HAP-1 (cell line): ENCODE measurements at regions not wholly inside any gene's neighbourhood (a gene's known extent, or its start where the extent isn't known, plus 50 kb on each side); places are given as distances from the start of the nearest gene placed in this dataset.

Experiments used
- DNase-seq, 2 experiments: peaks; one replicate each; pipeline ENCODE4 v3.0.0-alpha.2; 2016 to 2020; ENCODE audit warnings: low spot score in 2 of 2
- H3K27me3 ChIP-seq: fragments of 250-450 bp; sonication (Bioruptor Pico); 2 replicates; pipeline ENCODE4 v1.5.1; 2020; ENCODE audit warnings: low read depth, mild to moderate bottlenecking, moderate library complexity
- H3K36me3 ChIP-seq: fragments of 250-450 bp; sonication (Bioruptor Pico); replicated peaks from 2 replicates; pipeline ENCODE4 v1.5.1; 2020; ENCODE audit warnings: mild to moderate bottlenecking
- H3K4me1 ChIP-seq: fragments of 250-450 bp; sonication (Bioruptor Pico); 2 replicates; pipeline ENCODE4 v1.5.1; 2020; ENCODE audit warnings: mild to moderate bottlenecking
- H3K4me3 ChIP-seq: fragments of 250-450 bp; sonication (Bioruptor Pico); 2 replicates; pipeline ENCODE4 v1.5.1; 2020; ENCODE audit warnings: mild to moderate bottlenecking, moderate library complexity
- H3K9me3 ChIP-seq: fragments of 250-450 bp; sonication (Bioruptor Pico); 2 replicates; pipeline ENCODE4 v1.5.1; 2020; ENCODE audit warnings: mild to moderate bottlenecking, moderate library complexity
- in situ Hi-C: fragments of 300-500 bp; cut with MboI; formaldehyde crosslinking; loops from 3 replicates; pipeline ENCODE4 v1.14.3; 2020; ENCODE audit warnings: low sequenced_read_pairs, inconsistent platforms, mixed read lengths

DNA sequence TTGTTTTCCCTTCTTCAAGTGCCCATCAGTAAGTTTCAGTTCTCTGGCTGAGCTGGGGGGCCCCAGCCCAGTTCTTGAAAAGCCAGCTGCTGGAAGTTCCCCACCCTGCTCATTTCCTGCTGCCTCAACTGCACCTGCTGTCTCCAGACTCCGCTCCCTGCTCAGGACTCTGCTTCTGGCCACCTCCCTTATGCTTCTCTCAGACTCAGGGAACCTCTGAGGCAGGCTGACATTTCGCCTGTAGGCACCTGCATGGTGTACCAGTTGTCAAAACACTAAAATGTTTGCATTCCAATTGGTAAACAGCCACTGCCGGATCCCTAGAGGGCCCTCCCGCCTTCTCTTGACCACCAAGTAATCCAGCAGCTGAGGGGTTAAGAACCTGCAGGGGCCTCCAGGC, 136.5 kb upstream of the VRK1 start:
- Histone ChIP-seq H3K9me3 (no peaks in the 10 kb centered on the region), H3K27me3 (peaks cover 3% of the 10 kb centered on the region; the same call in 1 of the 2 replicates), H3K4me1 (no peaks in the 10 kb centered on the region), H3K36me3 (no peaks in the 10 kb centered on the region), H3K4me3 (no peak overlapping the region)
- no peak for DNase-seq
- in situ Hi-C loops, result no loop called here

GRCh38 chr14:96661244-96661969, 135.8 kb upstream of the VRK1 start:
- in situ Hi-C loops, result no loop called here

DNA sequence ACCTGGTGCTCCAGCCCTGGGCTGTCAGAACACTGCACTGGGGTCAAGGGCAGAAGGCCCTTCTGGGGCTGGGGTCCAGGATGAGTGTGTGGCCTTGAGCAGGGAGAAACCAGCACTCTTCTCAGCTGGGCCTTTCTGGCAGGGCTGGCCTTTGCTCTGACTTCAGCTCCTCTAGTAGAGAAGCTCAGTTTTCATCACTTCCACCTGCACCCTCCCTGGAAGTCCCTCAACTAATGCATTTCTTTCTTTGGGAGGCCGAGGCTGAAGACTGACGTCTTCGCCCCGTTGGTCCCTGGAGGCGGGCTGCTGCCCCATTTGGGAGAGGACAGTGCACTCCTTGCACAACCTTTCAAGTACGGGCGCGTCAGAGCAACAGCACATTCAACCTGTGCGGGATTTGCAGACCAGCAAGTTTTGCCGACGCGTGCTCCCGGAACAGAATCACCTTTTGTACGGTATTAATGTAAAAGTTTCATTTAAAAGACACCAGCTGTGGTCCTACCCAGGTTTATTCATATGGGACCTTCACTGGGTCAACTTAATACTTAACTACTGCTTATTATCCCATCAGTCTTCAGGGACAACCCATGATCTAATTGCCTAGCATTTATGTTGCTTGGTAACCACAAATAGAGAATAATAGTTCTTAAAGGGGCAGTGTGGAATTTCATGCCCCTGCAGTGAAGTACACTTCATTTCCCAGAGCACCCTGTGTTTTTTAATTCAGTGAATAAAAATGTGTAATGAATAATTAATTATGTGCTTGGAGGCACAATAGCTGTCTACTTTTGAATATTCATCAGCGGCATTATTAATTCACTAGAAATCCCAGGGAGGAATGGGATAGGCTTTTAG, 134.8 kb upstream of the VRK1 start:
- Histone ChIP-seq H3K9me3 (no peaks in the 10 kb centered on the region), H3K36me3 (no peaks in the 10 kb centered on the region), H3K4me3 (no peak overlapping the region), H3K27me3 (peaks cover 3% of the 10 kb centered on the region; the same call in 1 of the 2 replicates), H3K4me1 (no peaks in the 10 kb centered on the region)
- DNase-seq, result peak in 1 of 2 experiments; percentile 16
- in situ Hi-C loops, result no loop called here

More at GRCh38 chr14:96661244-96661969, 135.8 kb upstream of the VRK1 start:
- no peaks in the 10 kb centered on the region for H3K36me3 ChIP-seq
- H3K4me3 ChIP-seq, result no peak overlapping the region
- H3K9me3 ChIP-seq, result no peaks in the 10 kb centered on the region
- H3K27me3 ChIP-seq, result peaks cover 3% of the 10 kb centered on the region; the same call in 1 of the 2 replicates
- DNase-seq, result no peak
- H3K4me1 ChIP-seq, result no peaks in the 10 kb centered on the region

DNA sequence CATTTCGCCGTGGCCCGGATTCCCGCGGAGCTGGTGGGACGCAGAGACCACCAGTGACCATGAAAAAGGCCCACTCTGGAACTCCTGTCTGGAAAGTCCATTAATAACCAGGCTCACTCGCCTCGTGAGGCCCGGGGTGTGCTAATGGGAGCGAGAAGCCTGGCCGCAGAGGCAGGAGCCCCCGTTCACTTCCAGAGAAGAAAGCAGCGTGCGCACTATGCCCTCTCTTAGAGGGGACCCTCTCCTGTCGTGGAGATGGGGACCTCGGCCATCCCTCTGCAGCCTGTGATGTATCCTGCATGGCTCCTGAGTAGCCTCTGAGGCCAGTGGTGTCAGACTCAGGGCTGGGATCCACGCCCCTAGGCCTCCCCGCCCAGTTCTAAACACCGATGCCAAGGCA, 134.1 kb upstream of the VRK1 start:
- H3K27me3 ChIP-seq, result peaks cover 5% of the 10 kb centered on the region; the same call in 1 of the 2 replicates
- no peak overlapping the region for H3K4me3 ChIP-seq
- H3K4me1 ChIP-seq, result no peaks in the 10 kb centered on the region
- DNase-seq, result no peak
- no peaks in the 10 kb centered on the region for H3K9me3 ChIP-seq
- in situ Hi-C loops, result no loop called here
- H3K36me3 ChIP-seq, result no peaks in the 10 kb centered on the region

- in situ Hi-C loops, result no loop called here
- Histone ChIP-seq H3K4me1 (no peaks in the 10 kb centered on the region), H3K4me3 (no peak overlapping the region), H3K36me3 (no peaks in the 10 kb centered on the region), H3K27me3 (peaks cover 6% of the 10 kb centered on the region; the same call in 1 of the 2 replicates), H3K9me3 (no peaks in the 10 kb centered on the region)
- no peak for DNase-seq
Measured at GRCh38 chr14:96663491-96664067, 133.6 kb upstream of the VRK1 start.

DNA sequence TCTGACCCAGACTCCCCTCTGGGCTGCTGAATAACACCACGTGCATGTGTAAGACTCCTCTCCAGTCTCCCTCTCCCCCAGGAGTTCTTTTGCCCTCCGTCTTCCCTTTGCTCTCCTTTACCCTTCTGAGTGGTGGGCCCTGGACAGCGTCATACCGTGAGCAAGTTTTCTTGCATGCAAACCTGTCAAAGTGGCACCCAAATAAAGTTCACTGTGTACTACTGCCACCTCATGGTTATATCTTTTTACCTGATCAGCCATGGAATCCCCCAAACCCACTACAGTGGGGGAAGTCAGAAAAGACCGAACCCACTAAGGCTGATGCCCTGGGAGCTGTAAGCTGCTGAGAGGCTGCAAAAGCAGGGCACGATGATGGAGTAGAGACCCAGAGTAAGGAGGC, 131.1 kb upstream of the VRK1 start:
- Histone ChIP-seq H3K4me1 (no peaks in the 10 kb centered on the region), H3K36me3 (no peaks in the 10 kb centered on the region), H3K27me3 (peaks cover 3% of the 10 kb centered on the region; the same call in 1 of the 2 replicates), H3K9me3 (no peaks in the 10 kb centered on the region), H3K4me3 (no peak overlapping the region)
- no peak for DNase-seq
- in situ Hi-C loops, result no loop called here

DNA sequence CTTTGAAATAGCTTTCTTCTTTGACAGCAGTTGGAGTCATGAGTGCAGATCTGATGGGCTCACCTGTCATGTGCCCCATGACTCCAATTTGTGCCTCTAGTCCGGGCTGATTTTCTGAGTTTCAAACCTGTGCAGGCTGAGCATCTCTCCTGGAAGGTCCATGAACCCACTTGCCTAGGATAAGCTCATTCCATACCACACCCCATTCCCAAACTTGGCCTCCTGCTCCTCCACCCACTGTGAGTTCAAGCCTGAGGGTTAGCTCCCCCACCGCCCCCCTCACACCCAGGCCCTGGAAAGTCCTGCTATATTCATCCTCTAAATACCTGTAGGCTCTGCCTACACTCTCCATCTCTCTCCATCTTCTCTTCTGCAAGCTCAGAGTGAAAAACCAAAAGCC, 126.8 kb upstream of the VRK1 start:
- H3K4me1 ChIP-seq, result no peaks in the 10 kb centered on the region
- in situ Hi-C loops, result no loop called here

DNA sequence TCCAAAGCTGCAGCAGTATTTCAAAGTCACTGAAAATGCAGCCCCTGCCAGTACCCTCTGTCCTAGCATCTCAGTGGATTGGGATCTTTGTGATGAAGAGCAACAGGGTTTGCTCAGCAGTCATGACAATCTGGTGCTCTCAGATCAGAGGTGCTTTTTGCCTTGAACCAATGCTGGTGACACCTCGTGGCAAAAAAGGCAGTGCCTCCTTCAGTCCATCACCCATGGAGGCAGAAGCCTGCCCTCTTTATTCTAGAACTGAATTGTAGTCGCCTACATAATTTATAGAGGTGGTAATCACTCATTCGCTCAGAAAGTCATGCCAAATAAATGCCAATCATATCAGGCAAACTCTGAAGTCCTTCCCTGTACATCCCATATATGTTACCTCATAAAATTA, 126.0 kb upstream of the VRK1 start:
- DNase-seq, result no peak
- no peak overlapping the region for H3K4me3 ChIP-seq
- H3K36me3 ChIP-seq, result no peaks in the 10 kb centered on the region
- H3K9me3 ChIP-seq, result no peaks in the 10 kb centered on the region
- peaks cover 3% of the 10 kb centered on the region; the same call in 1 of the 2 replicates for H3K27me3 ChIP-seq
- no peaks in the 10 kb centered on the region for H3K4me1 ChIP-seq
- in situ Hi-C loops, result no loop called here

More for the DNA sequence above, 126.8 kb upstream of the VRK1 start:
- H3K36me3 ChIP-seq, result no peaks in the 10 kb centered on the region
- H3K4me3 ChIP-seq, result no peak overlapping the region
- DNase-seq, result no peak
- no peaks in the 10 kb centered on the region for H3K9me3 ChIP-seq
- H3K27me3 ChIP-seq, result peaks cover 3% of the 10 kb centered on the region; the same call in 1 of the 2 replicates

DNA sequence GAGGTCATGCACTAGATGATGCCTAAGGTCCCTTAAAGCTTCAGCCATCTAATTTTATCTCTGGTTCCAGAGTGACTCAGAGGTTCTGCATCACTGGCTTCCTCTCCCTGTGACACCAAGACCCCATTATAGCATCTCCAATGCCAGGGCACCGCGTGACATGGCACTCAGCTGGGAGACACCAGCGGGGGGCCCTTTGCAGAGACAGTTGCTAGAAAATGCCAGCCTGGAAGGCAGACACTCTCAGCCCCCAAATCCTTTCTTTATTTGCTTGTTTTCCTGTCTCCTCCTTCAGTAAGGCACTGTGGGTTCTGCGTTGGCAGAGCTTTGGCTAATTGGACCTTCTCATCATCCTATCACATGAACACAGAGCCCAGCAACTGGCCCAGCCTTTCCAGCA, 123.5 kb upstream of the VRK1 start:
- DNase-seq, result no peak
- in situ Hi-C loops, result no loop called here
- no peaks in the 10 kb centered on the region for H3K36me3 ChIP-seq
- no peaks in the 10 kb centered on the region for H3K4me1 ChIP-seq
- no peaks in the 10 kb centered on the region for H3K9me3 ChIP-seq
- no peaks in the 10 kb centered on the region for H3K27me3 ChIP-seq
- no peak overlapping the region for H3K4me3 ChIP-seq

- DNase-seq, result no peak
- Histone ChIP-seq H3K9me3 (no peaks in the 10 kb centered on the region), H3K4me3 (no peak overlapping the region), H3K36me3 (no peaks in the 10 kb centered on the region), H3K27me3 (no peaks in the 10 kb centered on the region), H3K4me1 (no peaks in the 10 kb centered on the region)
- in situ Hi-C loops, result no loop called here
Measured at GRCh38 chr14:96674121-96674520, 123.1 kb upstream of the VRK1 start.

GRCh38 chr14:96676166-96676565, 121.0 kb upstream of the VRK1 start:
- DNase-seq, result no peak
- H3K27me3 ChIP-seq, result no peaks in the 10 kb centered on the region
- in situ Hi-C loops, result no loop called here
- H3K9me3 ChIP-seq, result no peaks in the 10 kb centered on the region
- no peaks in the 10 kb centered on the region for H3K4me1 ChIP-seq
- H3K4me3 ChIP-seq, result no peak overlapping the region
- no peaks in the 10 kb centered on the region for H3K36me3 ChIP-seq

GRCh38 chr14:96681829-96682228, 115.4 kb upstream of the VRK1 start:
- in situ Hi-C loops, result no loop called here
- no peak overlapping the region for H3K4me3 ChIP-seq
- no peaks in the 10 kb centered on the region for H3K27me3 ChIP-seq
- no peaks in the 10 kb centered on the region for H3K9me3 ChIP-seq
- DNase-seq, result no peak
- H3K4me1 ChIP-seq, result no peaks in the 10 kb centered on the region
- no peaks in the 10 kb centered on the region for H3K36me3 ChIP-seq

DNA sequence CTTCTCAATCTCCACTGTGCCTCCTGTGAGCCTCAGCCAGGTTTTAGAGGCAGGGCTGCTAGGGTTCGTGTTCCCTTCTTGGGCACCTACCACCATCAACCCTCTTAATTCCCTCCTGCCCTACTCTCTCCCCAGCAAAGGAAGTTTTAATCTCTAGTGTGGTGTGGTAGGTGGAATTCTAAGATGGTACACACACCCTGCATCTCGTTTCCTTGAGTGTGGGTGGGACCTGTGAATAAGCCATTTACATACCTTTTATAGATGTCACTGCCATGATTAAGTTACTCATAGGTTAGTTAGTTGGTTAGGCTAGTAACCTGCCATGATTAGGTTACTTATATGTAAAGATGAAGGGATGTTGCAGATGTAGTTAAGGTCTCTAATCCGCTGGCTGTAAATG, 114.8 kb upstream of the VRK1 start:
- DNase-seq, result no peak
- no peaks in the 10 kb centered on the region for H3K4me1 ChIP-seq
- in situ Hi-C loops, result no loop called here
- H3K4me3 ChIP-seq, result no peak overlapping the region
- H3K27me3 ChIP-seq, result no peaks in the 10 kb centered on the region
- no peaks in the 10 kb centered on the region for H3K36me3 ChIP-seq
- no peaks in the 10 kb centered on the region for H3K9me3 ChIP-seq
